NOMO-1 treated with dmso at 0.1 percent for 144 hours (cell line): ENCODE measurements at regions not wholly inside any gene's neighbourhood (a gene's known extent, or its start where the extent isn't known, plus 50 kb on each side); places are given as distances from the start of the nearest gene placed in this dataset.
"Not testable (repeated sequence)": the region's sequence is repeated elsewhere in the genome, so short reads cannot be mapped to it uniquely, and the experiment has no call there.

Experiments
- DNase-seq: peaks from one replicate; lab custom pipeline; 2025; ENCODE audit not compliant: unreplicated experiment; lab: John Stamatoyannopoulos, UW

DNA sequence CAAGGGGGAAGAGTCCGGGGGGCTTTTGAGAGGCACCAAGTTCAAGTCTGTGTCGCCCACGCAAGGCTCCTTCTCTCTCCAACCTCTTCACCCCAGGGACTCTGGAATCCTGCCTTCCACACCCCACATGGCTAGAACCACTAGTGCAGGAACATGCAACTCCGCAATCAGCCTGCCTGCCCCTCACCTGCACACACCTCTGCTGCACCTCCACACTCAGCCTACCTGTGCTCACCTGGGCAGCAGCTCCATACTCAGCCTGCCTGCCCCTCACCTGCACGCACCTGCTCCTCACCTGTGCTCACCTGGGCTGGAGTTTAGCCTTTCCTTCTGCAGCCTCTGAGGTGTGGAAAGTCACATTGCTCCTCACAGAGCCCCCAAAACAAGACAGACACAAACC is 277.4 kb downstream of the NDUFA10 start:
- no peak for DNase-seq

DNA sequence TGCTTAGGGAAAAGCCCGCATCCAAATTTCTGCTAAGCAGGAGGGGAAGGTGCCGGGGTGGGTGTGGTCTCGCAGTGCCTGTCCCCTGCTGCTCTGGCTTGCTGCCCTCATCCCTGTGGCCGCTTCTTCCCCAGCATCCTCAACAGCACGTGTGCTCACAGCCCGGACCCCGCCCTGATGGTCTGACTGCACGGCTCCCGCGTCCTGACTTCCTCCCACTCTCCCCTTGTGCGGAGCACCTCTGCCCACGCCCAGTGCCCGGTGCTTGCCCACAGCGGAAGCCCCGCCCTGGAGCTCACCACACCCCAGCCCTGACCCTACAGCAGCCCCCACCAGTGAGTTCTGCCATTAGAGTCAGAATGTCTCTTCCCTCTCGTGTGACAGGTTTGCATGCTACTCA is 277.9 kb downstream of the NDUFA10 start:
- DNase-seq = peak; percentile 21

DNA sequence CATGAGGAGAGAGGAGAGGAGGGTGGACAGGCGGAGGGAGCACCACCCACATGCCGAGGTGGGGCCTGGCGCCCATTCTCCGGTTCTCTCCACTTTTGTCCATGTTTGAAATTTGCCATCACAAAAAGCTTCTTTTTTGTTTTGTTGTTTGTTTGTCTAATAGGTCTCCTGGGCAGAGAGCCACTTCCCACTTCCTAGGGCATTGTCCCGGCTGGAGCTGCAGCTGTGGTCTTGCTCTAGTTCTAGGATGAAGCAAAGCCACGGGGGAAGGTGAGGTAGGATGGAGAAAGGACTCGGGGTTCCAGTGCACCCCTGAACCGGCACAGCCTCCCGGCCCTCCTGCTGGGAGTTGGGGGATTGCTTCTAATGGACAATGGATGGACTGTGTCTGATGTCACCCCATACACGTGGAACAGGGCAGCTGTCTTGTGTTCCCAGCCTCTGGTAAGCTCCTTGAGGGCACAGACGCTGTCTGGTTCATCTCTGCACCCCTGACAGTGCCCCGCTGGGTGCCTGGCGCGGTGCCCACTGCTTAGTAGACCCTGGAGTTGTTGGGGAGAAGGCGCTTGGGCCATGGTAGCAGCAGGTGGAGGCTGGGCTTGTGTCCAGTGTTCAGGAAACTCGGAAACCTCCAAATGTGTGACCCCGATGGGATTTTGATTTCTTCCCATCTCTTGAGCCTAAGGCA is 278.4 kb downstream of the NDUFA10 start:
- DNase-seq = no peak

DNA sequence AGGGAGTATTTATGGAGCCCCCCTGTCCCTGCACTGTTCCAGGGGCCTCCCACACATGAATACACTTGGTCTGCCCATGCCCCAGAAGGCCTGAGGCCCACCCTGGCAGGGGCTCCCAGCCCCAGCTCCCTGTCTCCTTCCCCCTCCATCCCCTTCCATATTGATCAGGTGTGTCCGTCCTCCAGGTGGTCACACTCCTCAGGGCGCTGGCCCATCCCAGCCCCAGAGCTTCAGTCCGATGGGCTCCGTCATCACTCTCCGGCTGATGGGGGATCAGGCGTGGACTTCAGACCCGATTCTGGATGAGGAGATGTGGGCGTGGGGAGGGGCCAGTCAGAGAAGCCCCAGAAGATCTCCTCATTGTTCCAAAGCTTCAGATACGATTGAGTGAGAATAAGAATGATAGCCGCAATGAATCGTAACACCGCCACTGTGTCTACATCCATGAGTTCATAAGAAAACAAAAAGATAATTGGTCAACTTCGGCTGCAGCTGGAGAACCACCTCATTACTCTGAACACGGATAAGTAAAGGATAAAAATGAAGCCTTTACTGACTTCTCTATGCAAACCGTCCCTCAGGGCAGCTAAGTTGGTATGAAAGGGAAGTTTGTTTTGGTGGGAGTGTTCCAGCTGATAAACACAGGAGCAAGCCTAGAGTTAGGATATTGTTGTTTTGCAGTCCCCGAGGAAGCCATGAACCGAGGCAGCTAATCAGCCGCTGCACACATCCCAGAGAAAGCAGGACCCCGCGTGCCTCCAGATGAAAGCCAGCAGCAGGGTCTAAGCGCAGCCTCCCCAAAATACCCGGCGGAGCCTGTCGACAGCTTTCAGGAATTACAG is 279.5 kb downstream of the NDUFA10 start:
- DNase-seq = no peak

DNA sequence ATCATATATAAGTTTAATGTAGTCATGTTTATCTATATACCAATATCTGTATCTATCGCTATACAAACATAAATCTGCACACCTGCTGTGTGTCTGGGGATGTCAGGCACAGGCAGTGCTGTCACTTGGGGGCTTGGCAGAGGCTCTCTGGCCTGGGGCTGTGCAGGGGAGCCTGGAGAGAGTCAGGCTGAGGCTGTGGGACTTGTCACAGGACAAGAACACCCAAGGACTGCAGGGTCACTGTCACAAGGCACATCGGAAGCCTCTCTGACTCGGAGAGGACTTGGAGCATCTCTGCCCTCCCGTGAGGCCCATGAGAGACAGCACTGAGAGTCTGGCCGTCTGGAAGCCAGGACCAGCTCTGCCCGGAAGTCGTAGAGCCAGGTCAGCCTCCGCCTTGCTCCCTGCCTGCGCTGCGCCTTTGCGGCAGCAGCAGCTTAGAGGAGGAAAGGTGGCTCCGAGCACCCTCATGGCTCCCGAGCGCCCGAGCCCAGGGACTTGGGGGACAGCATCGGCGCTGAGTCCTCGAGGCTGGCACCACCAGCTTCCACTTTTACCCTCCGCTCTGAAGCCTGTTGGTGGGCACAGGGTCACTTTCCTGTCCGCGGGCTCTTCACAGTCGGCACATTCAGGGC is 280.3 kb downstream of the NDUFA10 start:
- DNase-seq = no peak

DNA sequence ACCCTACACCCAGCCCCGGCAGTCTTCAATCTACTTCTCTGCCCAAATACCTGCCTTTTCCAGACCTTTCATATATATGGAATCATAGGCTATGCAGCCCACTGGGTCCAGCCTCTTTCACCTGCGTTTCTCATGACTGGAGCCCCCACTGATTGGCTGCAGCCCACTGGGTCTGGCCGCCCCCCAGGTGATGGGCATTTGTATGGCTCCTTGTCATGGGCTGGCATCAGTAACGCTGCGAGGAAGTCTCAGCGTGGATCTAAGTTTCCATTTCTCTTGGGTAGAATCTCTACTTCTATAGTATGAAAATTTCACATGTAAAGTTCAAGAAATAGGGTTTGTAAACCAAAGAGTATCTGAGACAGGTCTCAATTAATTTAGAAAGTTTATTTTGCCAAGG is 281.9 kb downstream of the NDUFA10 start:
- no peak for DNase-seq

DNA sequence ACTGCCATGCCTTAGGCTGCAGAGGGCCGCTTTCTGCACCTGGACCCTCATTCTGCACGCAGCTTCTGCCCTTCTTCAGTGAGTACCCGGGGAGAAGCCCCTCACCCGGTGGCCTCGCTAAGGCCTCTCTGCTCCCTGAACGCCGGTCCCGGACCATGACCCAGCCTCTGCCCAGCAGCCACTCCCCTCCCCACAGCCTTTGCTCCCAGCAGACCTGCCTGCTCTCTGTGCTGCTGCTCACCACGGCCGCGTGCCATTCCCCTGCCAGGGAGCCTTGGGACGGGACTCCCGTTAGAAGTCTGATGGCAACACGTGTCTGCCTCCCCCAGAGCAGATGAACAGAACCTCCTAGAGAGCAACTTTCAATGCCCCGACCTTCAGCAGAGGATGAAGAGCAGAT is 282.8 kb downstream of the NDUFA10 start:
- DNase-seq = no peak

DNA sequence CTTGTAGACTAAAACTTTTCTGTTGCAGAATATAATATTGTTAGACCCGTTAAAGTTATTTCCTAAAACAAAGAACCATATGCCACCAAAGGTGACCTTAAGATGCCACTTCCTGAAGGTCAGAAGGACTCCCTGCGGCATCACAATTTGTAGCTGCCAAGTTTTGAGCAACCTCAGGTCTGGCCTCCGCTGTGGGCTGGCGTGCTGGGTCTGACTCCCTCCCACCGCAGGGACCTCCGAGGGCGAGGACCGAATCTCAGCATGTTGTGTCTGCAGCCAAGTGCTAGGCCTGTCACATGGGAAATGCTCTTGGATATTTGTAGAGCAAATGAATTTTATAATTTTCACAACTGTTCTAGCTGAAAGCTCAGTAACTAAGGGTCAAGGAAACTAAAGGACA is 285.9 kb downstream of the NDUFA10 start:
- DNase-seq = no peak

DNA sequence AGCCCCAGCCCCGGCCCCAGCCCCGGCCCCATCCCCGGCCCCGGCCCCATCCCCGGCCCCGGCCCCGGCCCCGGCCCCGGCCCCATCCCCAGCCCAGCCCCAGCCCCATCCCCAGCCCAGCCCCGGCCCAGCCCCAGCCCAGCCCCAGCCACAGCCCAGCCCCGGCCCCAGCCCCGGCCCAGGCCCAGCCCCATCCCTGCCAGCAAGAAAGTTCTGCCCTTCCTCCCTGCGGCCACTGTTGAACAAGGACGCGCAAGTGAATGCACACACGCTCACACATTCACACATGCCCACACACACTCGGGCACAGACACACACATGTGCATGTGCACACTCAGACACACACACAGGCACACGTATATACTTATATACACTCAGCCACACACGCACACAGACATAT is 287.0 kb downstream of the NDUFA10 start:
- no peak for DNase-seq

DNA sequence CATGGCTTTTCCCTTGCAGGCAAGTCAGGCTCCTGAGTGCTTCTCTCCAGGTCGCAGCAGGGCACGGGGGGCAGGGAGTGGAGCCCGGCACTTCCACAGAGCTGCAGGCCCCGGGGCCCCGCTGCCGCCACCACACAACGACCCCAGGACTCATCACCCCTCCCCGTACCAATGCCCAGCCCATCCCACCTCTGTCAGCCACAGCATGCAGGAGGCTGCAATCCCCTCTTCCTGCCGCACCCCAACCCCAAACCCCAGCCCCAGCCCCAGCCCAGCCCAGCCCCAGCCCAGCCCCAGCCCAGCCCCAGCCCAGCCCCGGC is 288.0 kb downstream of the NDUFA10 start:
- no peak for DNase-seq

DNA sequence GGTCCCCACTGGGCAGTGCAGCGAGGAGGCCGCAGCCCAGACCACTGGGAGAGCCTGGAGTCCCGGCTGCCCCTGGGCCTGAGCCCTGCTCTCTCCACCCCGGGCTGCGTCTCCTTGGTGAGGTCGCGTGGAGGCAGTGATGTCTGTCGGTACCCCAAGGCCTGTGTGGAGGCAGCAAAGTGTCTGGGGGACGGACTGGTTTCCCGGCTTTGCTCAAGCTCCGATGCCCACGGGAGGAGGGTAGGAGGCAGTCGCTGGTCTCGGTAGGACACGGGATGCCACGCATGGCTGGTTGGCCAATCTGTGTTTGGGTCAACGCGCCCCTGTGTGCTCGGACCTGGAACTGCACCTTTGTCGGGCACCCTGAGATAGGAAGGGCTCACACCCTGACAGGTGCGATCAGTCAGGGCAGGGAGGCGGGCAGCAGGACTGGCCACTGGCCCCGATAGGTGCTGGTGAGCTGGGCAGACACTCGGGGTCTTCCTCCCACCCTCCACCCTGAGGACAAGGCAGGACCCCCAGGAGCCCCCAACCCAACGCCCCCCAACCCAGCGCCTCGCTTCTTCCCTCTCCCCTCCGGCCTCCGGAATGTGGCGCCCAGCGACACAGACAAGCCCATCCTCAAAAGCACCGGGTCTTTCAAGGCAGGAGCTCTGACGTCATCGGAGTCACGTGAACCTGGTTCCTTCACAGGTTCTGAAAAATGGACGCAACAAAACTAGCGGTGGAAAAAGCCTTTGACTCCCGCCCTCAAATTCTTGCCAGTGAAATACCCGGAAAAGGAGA is 288.6 kb downstream of the NDUFA10 start:
- DNase-seq = no peak

DNA sequence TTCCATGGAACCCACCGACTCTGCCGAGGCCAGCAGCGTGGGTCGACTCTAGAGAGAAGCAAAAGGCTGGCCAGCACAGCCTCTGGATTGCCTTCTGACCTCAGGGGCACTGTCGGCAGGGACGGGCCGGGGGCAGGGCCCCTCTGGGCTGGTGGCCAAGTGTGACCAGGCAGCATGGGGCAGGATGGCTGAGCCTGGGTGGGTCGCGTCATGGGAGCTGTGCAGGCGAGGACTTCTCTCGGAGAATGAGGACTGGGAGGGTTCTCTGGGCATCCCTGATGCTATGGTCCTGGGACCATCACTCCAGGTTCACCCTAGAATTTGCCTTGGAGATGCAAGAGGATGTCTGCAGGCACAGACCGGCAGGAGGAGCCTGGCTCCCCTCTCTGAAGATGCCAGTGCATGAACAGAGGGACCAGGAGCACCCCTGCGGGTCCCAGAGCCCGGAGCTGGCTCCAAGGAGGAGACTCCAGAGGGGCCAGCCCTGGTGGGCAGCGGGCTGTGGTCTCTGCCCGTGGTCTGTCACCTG is 289.2 kb downstream of the NDUFA10 start:
- DNase-seq = no peak

DNA sequence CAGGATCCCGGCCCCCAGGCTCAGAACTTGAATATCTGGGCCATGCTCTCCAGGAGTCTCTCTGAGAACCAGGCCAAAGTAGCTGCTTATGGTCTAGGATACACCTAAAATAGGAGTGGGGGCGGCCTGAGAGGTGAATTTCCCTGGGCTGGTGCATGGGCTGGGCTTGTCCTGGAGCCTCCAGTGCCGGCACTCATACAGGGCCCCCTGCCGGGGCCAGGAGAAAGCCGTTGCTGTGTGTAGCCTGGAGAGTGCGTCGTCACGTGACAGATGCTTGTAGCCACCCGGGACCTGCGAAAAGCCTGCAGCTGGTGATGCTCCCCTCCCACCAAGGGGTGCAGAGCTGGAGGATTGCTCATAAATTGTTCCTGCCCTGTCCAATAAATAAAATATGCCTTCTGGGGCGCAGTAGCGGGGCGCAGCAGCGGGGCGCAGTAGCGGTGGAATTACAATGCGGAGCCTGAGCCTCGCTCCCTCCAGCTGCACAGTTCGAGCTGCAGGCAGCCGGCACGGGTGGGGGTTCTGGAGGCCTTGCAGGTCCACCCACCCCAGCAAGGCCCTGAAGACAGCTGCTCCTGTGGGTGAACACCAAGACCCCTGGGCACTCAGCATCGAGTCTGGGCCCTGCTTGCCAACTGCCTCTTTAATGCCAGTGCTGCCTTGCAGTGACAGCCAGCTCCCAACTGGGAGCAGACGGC is 289.9 kb downstream of the NDUFA10 start:
- DNase-seq = no peak

DNA sequence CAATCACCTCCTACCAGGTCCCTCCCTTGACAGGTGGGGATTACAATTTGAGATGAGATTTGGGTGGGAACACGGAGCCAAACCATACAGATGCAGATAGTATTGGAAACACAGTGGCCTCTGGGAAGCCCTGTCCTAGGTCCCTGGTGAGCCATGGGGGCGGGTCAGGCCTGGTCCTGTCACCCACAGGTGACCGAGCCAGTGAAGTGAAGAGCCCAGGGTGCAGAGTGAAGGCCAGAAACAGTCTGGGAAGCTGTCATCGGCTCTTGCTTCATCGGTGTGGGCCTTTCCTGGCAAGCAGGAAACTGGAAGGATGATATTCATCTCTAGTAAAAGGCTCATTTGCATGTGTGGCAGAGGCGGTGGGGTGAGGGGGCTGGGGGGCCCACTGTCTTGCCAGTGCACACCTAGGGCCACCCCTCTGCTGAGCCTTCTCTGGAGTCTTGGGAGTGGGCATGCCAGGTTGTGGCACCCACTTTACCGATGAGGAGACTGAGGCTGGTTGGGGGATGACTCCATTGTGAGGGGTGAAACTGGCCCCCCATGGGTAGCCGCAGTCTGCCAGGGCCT is 290.6 kb downstream of the NDUFA10 start:
- no peak for DNase-seq

DNA sequence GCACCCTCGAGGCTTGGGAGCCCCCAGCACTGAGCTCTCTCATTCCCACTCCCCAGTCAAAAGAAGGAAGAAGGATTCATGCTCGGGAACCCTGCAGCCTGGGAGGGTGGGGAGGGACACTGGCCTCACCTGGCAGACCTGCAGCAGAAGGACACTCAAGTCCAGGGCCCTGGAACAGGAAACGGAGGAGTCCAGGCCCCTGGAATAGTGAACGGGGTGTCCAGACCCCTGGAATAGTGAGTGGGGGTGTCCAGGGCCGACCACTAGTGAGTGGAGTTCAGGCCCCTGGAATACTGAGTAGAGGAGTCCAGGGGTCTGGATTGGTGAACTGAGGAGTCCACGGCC is 292.5 kb downstream of the NDUFA10 start:
- no peak for DNase-seq

DNA sequence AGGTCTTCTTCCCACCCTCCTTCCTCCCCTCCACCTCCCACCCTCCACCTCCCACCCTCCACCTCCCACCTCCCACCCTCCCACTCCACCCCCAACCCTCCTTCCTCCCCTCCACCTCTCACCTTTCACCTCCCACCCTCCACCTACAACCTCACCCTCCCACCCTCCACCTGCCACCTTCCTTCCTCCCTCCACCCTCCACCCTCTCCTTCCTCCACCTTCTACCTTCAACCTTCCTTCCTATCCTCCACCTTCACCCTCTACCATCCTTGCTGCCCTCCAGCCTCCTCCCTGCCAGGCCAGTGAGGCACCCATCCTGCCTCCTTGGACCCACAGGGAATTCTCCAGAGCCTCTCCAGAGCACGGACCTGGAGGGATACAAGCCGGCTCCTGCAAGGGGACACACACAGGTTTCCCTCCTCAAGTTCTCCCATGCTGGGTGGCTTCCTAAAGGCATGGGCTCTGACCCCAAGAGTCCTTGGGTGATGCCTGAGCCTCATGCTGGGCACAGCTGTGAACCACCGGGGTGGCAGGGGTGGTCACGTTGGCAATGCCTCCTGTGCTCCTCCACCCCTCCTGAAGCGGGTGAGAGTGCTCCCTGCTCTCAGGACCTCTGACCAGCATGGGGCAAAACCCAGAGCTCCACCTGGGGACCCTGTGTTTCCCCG is 293.0 kb downstream of the NDUFA10 start:
- DNase-seq = no peak

DNA sequence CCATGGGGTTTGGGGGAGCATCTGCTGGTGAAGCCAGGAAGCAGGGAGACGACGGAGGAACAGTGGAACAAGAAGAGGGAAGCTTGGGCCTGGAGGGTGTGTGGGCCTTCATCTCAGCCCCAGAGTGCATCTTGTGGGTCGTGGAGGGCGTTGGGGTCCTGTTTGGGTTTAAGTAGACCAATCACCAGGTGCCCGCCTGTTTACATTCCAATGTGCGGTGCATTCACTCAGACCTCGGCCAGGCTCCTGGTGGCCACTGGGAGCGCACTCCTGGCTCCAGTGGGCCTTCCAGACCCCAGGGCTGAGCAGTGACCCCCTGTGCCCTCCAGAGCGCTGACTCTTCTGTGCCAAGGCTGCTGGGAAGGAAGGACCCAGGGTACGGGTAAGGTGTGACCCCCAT is 293.7 kb downstream of the NDUFA10 start:
- DNase-seq = no peak

DNA sequence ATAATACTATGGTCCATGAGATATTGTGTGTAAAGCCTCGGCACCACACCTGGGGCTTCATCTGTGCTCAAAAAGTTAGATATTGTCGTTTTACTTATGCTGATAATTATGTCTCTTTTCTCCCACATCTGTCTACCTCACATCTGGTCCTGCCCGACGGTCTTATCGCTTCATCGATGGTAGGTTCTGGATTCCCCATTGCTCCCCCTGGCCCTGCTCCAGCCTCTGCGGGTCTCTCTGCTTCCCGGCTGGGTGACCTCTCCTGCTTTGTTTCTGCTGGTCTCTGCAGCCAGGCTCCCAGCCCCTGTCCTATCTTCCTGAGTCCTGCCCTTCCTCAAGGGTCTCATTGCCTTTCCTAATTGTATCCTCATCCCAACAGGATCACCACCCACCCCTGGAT is 294.2 kb downstream of the NDUFA10 start:
- DNase-seq = no peak

DNA sequence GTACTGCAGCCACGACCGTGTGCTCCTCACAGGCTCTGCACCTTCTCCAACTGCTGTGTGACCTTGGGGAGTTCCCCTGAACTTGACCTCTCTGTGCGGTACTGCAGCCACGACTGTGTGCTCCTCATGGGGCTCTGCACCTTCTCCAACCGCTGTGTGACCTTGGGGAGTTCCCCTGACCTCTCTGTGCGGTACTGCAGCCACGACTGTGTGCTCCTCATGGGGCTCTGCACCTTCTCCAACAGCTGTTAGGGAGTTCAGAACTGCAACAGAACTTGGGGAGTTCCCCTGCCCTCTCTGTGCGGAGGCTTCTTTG is 294.6 kb downstream of the NDUFA10 start:
- not testable (repeated sequence) for DNase-seq
